Sigmoid colon (tissue), 6 donors: ENCODE measurements at regions not wholly inside any gene's neighbourhood (a gene's known extent, or its start where the extent isn't known, plus 50 kb on each side); places are given as distances from the start of the nearest gene placed in this dataset.

Experiments
- DNase-seq: peaks from one replicate; pipeline ENCODE4 v3.0.0-alpha.2; 2019
- H3K27ac ChIP-seq, 4 donors: fragments of 200-600 bp; sonication (generic); one replicate each; pipeline ENCODE4 v1.5.1; 2016 to 2019; ENCODE audit warnings: mild to moderate bottlenecking in 1 of 4
- H3K27me3 ChIP-seq, 3 donors: fragments of 200-600 bp; sonication (generic); one replicate each; pipeline ENCODE4 v1.5.1; 2019; ENCODE audit warnings: mild to moderate bottlenecking in 1 of 3
- H3K36me3 ChIP-seq, 4 donors: fragments of 200-600 bp; sonication (generic); one replicate each; pipeline ENCODE4 v1.5.1; 2016 to 2019
- H3K4me1 ChIP-seq, 4 donors: fragments of 200-600 bp; sonication (generic); one replicate each; pipeline ENCODE4 v1.5.1; 2017 to 2019
- H3K4me3 ChIP-seq, 4 donors: fragments of 200-600 bp; sonication (generic); one replicate each; pipeline ENCODE4 v1.5.1; 2017 to 2019; ENCODE audit warnings: mild to moderate bottlenecking in 2 of 4, moderate library complexity in 1 of 4
- H3K9me3 ChIP-seq, 4 donors: fragments of 200-600 bp in 3 of 4; sonication (generic) in 3 of 4; one replicate each; pipeline versions ENCODE4 v1.5.1 to v1.6.1; 2013 to 2019
- CTCF ChIP-seq, 4 experiments: fragments of 450-650 bp in 3 of 4; fragments of 200-600 bp in 1 of 4; IDR thresholded peaks; one replicate each; pipeline ENCODE4 v1.5.1; 2016 to 2019; ENCODE audit warnings: antibody characterized with exemption in 4 of 4, mild to moderate bottlenecking in 3 of 4, moderate library complexity in 2 of 4
- EP300 ChIP-seq, 4 donors: sonication (generic); formaldehyde crosslinking; IDR thresholded peaks; one replicate each; pipeline ENCODE4 v1.6.1; 2017; ENCODE audit warnings: antibody characterized with exemption in 4 of 4
- POLR2A ChIP-seq, 2 donors: fragments of 450-650 bp; IDR thresholded peaks; one replicate each; pipeline ENCODE4 v1.6.1; 2016; ENCODE audit warnings: antibody characterized with exemption in 2 of 2, mild to moderate bottlenecking in 2 of 2, moderate library complexity in 2 of 2
- POLR2AphosphoS5 ChIP-seq, 4 donors: sonication (generic); formaldehyde crosslinking; IDR thresholded peaks; one replicate each; pipeline ENCODE4 v1.6.1; 2017; ENCODE audit warnings: antibody characterized with exemption in 4 of 4
- WGBS, 2 donors: extraction: QIAGEN DNeasy Blood & Tissue Kit; methylation state at CpG; one replicate each; pipeline ENCODE4 v1.1.7; 2013; 5-methylcytosine and 5-hydroxymethylcytosine counted together
- intact Hi-C: fragments of 100-400 bp; cut with DNase I; formaldehyde crosslinking; loops from one replicate; pipeline ENCODE4 v1.15.1; 2023
- donor health status: healthy with polysubstance abuse.
- donor health status: healthy.

DNA sequence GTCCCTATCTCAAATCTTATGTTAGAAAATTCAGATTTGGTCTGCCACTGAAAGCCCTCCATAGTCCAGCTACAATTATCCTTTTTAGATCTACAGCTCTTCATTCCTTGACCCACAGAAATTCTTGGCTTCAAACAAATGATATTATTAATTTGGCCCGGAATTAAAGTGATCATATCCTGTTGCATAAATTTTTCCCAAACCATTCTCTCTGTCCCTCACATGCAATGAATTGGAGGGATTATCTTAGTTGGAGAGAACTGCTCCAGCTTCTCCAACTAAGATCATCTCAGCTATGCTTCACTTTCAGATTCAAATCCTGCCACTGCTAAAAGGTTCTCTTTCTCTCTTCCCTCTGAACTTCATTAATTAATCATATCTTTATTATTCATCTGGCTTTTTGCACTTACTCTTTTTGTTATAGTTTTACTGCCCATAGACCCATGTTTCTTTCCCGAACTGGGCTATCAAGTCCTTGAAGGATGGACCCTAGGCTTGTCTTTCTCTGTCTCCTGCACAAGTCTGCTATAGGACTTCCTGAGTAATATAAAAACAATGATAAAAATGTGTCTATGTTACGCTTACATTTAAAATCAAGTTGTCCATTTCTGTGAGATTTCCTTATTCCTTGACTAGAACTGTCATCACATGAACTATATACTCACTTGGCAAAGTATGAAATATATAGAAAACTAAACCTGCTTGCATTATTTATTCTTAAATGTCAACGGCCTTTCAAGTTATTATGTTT lies 493.9 kb upstream of the MARCKS start:
- intact Hi-C loops, result no loop called here
- TF ChIP-seq POLR2A (IDR thresholded peaks at IDR 0.05), result no peak
- Histone ChIP-seq H3K4me1 (peaks cover 0 to 7% (median 0%) of the 10 kb centered on the region in 4 donors), H3K27ac (no peak overlapping the region), H3K36me3 (no peaks in the 10 kb centered on the region), H3K4me3 (no peak overlapping the region), H3K27me3 (no peaks in the 10 kb centered on the region), H3K9me3 (no peaks in the 10 kb centered on the region)
- no peak for DNase-seq
- 86 to 90% methylated on average over 4 of the region's 4 CpGs for WGBS, 2 donors

DNA sequence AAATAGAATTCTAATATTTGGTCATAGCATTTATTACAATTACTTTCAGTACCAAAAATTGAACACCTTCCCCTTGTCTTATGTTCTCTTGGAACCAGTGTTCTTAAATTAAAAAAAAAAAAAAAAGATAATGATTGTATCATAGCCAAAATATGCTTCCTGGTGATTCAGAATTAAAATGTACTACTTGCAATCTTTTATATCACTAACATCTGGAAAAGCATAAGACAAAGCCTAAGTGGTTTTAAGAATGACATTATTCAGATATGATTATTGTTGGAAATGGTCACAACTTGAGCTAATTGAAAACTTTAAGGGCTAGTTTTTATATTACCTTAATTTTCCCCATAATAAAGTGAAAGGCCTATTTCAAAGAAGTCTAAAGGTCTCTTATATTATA lies 493.3 kb upstream of the MARCKS start:
- DNase-seq, result no peak
- H3K36me3 ChIP-seq, result no peaks in the 10 kb centered on the region
- peaks cover 0 to 7% (median 0%) of the 10 kb centered on the region in 4 donors for H3K4me1 ChIP-seq
- H3K9me3 ChIP-seq, result no peaks in the 10 kb centered on the region
- no peak overlapping the region for H3K27ac ChIP-seq
- H3K27me3 ChIP-seq, result no peaks in the 10 kb centered on the region
- intact Hi-C loops, result no loop called here
- H3K4me3 ChIP-seq, result no peak overlapping the region
- TF ChIP-seq EP300 (IDR thresholded peaks at IDR 0.05) (no peak), POLR2AphosphoS5 (IDR thresholded peaks at IDR 0.05) (no peak), POLR2A (IDR thresholded peaks at IDR 0.05) (no peak), CTCF (IDR thresholded peaks at IDR 0.05) (no peak)

- no peaks in the 10 kb centered on the region for H3K36me3 ChIP-seq
- H3K4me1 ChIP-seq, result peaks cover 0 to 4% (median 0%) of the 10 kb centered on the region in 4 donors
- intact Hi-C loops, result no loop called here
- H3K27me3 ChIP-seq, result no peaks in the 10 kb centered on the region
- H3K9me3 ChIP-seq, result no peaks in the 10 kb centered on the region
- DNase-seq, result no peak
- TF ChIP-seq CTCF (IDR thresholded peaks at IDR 0.05) (no peak), POLR2AphosphoS5 (IDR thresholded peaks at IDR 0.05) (no peak)
- H3K4me3 ChIP-seq, result no peak overlapping the region
- 96 to 99% methylated on average over 3 of the region's 3 CpGs for WGBS, 2 donors
- H3K27ac ChIP-seq, result no peak overlapping the region
Observed at GRCh38 chr6:113364766-113365165, 492.4 kb upstream of the MARCKS start.

DNA sequence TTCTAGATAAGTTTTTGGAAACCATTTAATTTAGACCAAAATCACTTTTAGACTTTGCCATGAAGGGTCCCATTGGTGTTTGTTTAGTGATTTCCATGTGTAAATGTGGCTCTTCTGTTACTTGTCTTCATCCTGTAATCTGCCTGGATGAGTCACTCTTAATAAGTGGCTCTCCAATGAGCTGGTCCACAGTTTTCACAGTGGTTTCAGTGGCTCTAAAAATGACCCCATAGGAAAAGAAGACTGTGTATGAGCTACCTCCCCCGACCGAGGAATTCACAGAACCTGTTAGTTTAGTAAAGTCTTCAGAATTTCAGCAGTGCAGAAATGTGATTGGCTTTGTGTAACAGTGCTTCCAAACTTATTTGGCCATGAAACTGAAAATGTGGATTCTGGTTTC lies 492.0 kb upstream of the MARCKS start:
- H3K4me1 ChIP-seq, result no peaks in the 10 kb centered on the region
- no peaks in the 10 kb centered on the region for H3K9me3 ChIP-seq
- H3K27me3 ChIP-seq, result no peaks in the 10 kb centered on the region
- DNase-seq, result no peak
- TF ChIP-seq POLR2A (IDR thresholded peaks at IDR 0.05) (no peak), POLR2AphosphoS5 (IDR thresholded peaks at IDR 0.05) (no peak), EP300 (IDR thresholded peaks at IDR 0.05) (no peak), CTCF (IDR thresholded peaks at IDR 0.05) (no peak)
- intact Hi-C loops, result no loop called here
- 97% methylated on average over 2 of the region's 2 CpGs for WGBS, 2 donors
- no peak overlapping the region for H3K4me3 ChIP-seq
- H3K27ac ChIP-seq, result no peak overlapping the region
- no peaks in the 10 kb centered on the region for H3K36me3 ChIP-seq

DNA sequence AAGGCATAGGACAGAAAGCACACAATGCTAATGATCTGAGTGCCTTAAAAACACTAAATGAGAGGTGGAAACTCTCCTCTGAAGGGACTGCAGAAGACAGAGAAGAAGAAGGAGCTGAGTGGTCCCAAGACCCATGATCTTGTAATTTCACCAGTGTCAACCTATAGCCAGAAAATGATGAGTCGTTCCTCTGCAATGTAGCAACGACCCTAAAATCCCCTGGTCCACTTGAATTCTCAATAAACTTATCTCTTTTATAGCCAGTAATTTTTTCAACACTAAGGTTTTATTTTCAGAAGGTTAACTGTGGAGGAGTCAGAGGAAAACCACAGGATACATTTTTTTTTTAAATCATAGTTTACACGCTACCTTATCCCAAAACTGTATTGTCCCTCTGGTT lies 490.6 kb upstream of the MARCKS start:
- Histone ChIP-seq H3K4me1 (no peaks in the 10 kb centered on the region), H3K4me3 (no peak overlapping the region), H3K27me3 (no peaks in the 10 kb centered on the region), H3K27ac (no peak overlapping the region), H3K9me3 (no peaks in the 10 kb centered on the region), H3K36me3 (no peaks in the 10 kb centered on the region)
- TF ChIP-seq EP300 (IDR thresholded peaks at IDR 0.05) (no peak), POLR2AphosphoS5 (IDR thresholded peaks at IDR 0.05) (no peak), CTCF (IDR thresholded peaks at IDR 0.05) (no peak), POLR2A (IDR thresholded peaks at IDR 0.05) (no peak)
- 68 to 82% methylated on average over 3 of the region's 3 CpGs for WGBS, 2 donors
- intact Hi-C loops, result no loop called here
- DNase-seq, result no peak
